H9 (cell line): ENCODE measurements at regions not wholly inside any gene's neighbourhood (a gene's known extent, or its start where the extent isn't known, plus 50 kb on each side); places are given as distances from the start of the nearest gene placed in this dataset.

Experiments
- DNase-seq: peaks from one replicate; pipeline ENCODE4 v3.0.0-alpha.2; 2017
- H2AFZ ChIP-seq: one replicate; pipeline ENCODE4 v1.6.1; 2013; ENCODE audit warnings: mild to moderate bottlenecking, low read length, control low read depth, moderate library complexity
- H2AK5ac ChIP-seq: 2 replicates; pipeline ENCODE4 v1.6.1; 2013; ENCODE audit warnings: low read length, control low read depth, mixed read lengths; ENCODE audit not compliant: insufficient read length
- H2BK120ac ChIP-seq: one replicate; pipeline ENCODE4 v1.6.1; 2013; ENCODE audit warnings: low read depth, mild to moderate bottlenecking, low read length, control low read depth, inconsistent platforms; ENCODE audit not compliant: poor library complexity, severe bottlenecking
- H2BK12ac ChIP-seq: 2 replicates; pipeline ENCODE4 v1.6.1; 2013; ENCODE audit warnings: low read length, control low read depth, mixed read lengths, low read depth; ENCODE audit not compliant: insufficient read length
- H2BK15ac ChIP-seq: 2 replicates; pipeline ENCODE4 v1.6.1; 2013; ENCODE audit warnings: low read depth, low read length, control low read depth
- H2BK20ac ChIP-seq: one replicate; pipeline ENCODE4 v1.6.1; 2013; ENCODE audit warnings: low read depth, mild to moderate bottlenecking, low read length, control low read depth, inconsistent platforms; ENCODE audit not compliant: poor library complexity, severe bottlenecking
- H2BK5ac ChIP-seq: 2 replicates; pipeline ENCODE4 v1.6.1; 2013; ENCODE audit warnings: low read length, control low read depth, mixed read lengths; ENCODE audit not compliant: insufficient read length
- H3K14ac ChIP-seq: 2 replicates; pipeline ENCODE4 v1.6.1; 2013; ENCODE audit warnings: low read length, control low read depth; ENCODE audit not compliant: insufficient read depth
- H3K18ac ChIP-seq: 2 replicates; pipeline ENCODE4 v1.6.1; 2013; ENCODE audit warnings: low read depth, mild to moderate bottlenecking, mixed read lengths, low read length, control low read depth; ENCODE audit not compliant: insufficient read length
- H3K23ac ChIP-seq: 2 replicates; pipeline ENCODE4 v1.6.1; 2013; ENCODE audit warnings: low read length, control low read depth, mixed read lengths, low read depth; ENCODE audit not compliant: insufficient read length
- H3K23me2 ChIP-seq: 2 replicates; pipeline ENCODE4 v1.6.1; 2013; ENCODE audit warnings: low read depth, mild to moderate bottlenecking, mixed read lengths, low read length, control low read depth; ENCODE audit not compliant: insufficient read length, poor library complexity, severe bottlenecking
- H3K27ac ChIP-seq: 2 replicates; pipeline ENCODE4 v1.5.1; 2013; ENCODE audit warnings: low read length, control low read depth, mixed read lengths, low read depth; ENCODE audit not compliant: insufficient read length
- H3K27me3 ChIP-seq: 2 replicates; pipeline ENCODE4 v1.6.1; 2013; ENCODE audit warnings: low read length, control low read depth, inconsistent platforms; ENCODE audit not compliant: insufficient read depth
- H3K4ac ChIP-seq: 2 replicates; pipeline ENCODE4 v1.6.1; 2013; ENCODE audit warnings: low read depth, mild to moderate bottlenecking, control low read depth, inconsistent platforms, low read length, moderate library complexity
- H3K4me1 ChIP-seq: 2 replicates; pipeline ENCODE4 v1.6.1; 2013; ENCODE audit warnings: low read length, control low read depth, inconsistent platforms; ENCODE audit not compliant: insufficient read depth
- H3K4me2 ChIP-seq: 2 replicates; pipeline ENCODE4 v1.6.1; 2013; ENCODE audit warnings: low read length, control low read depth, mixed read lengths; ENCODE audit not compliant: insufficient read length, insufficient read depth
- H3K56ac ChIP-seq: 2 replicates; pipeline ENCODE4 v1.6.1; 2013; ENCODE audit warnings: low read depth, mild to moderate bottlenecking, mixed read lengths, low read length, control low read depth; ENCODE audit not compliant: insufficient read length
- H3K79me1 ChIP-seq: 2 replicates; pipeline ENCODE4 v1.6.1; 2013; ENCODE audit warnings: low read depth, mild to moderate bottlenecking, moderate library complexity, low read length, control low read depth, inconsistent platforms; ENCODE audit not compliant: insufficient read depth, poor library complexity, severe bottlenecking
- H3K79me2 ChIP-seq: 2 replicates; pipeline ENCODE4 v1.6.1; 2013; ENCODE audit warnings: low read length, control low read depth, inconsistent platforms; ENCODE audit not compliant: insufficient read depth
- H3K9ac ChIP-seq: 2 replicates; pipeline ENCODE4 v1.6.1; 2013; ENCODE audit warnings: low read length, control low read depth, mixed read lengths; ENCODE audit not compliant: insufficient read length; ENCODE audit errors: extremely low read depth
- H3K9me3 ChIP-seq: one replicate; pipeline ENCODE4 v1.6.1; 2013; ENCODE audit warnings: low read depth, low read length, inconsistent platforms; ENCODE audit not compliant: control insufficient read depth
- H3T11ph ChIP-seq: one replicate; pipeline ENCODE4 v1.6.1; 2013; ENCODE audit warnings: mild to moderate bottlenecking, low read length, control low read depth, inconsistent platforms
- H4K20me1 ChIP-seq: one replicate; pipeline ENCODE4 v1.6.1; 2013; ENCODE audit not compliant: control insufficient read depth, insufficient read length, insufficient read depth
- H4K5ac ChIP-seq: 2 replicates; pipeline ENCODE4 v1.6.1; 2013; ENCODE audit warnings: low read depth, mild to moderate bottlenecking, mixed read lengths, low read length, control low read depth; ENCODE audit not compliant: insufficient read length
- H4K8ac ChIP-seq: replicated peaks from 2 replicates; pipeline ENCODE4 v1.6.1; 2013; ENCODE audit warnings: low read length, control low read depth, mixed read lengths, low read depth; ENCODE audit not compliant: insufficient read length
- H4K91ac ChIP-seq: 2 replicates; pipeline ENCODE4 v1.6.1; 2013; ENCODE audit warnings: low read depth, mild to moderate bottlenecking, moderate library complexity, mixed read lengths, low read length, control low read depth; ENCODE audit not compliant: insufficient read length
- H3K27ac Mint-ChIP-seq, 3 experiments: 2 replicates in 2 of 3; 3 replicates in 1 of 3; pipeline ENCODE4 v1.8.0; 2020 to 2021; ENCODE audit warnings: mixed read lengths in 3 of 3, mild to moderate bottlenecking in 1 of 3, moderate library complexity in 1 of 3
- H3K27me3 Mint-ChIP-seq: 2 replicates; pipeline ENCODE4 v1.8.0; 2021; ENCODE audit warnings: low read depth, mild to moderate bottlenecking, moderate library complexity, mixed read lengths
- H3K36me3 Mint-ChIP-seq, 3 experiments: 2 replicates in 2 of 3; 3 replicates in 1 of 3; pipeline ENCODE4 v1.8.0; 2020 to 2021; ENCODE audit warnings: low read depth in 3 of 3, mixed read lengths in 3 of 3; ENCODE audit not compliant: insufficient read depth in 1 of 3
- H3K4me1 Mint-ChIP-seq, 2 experiments: 2 replicates each; pipeline ENCODE4 v1.8.0; 2020; ENCODE audit warnings: mixed read lengths in 2 of 2
- H3K4me3 Mint-ChIP-seq, 2 experiments: 2 replicates in 1 of 2; 3 replicates in 1 of 2; pipeline ENCODE4 v1.8.0; 2020 to 2021; ENCODE audit warnings: mild to moderate bottlenecking in 2 of 2, mixed read lengths in 2 of 2, moderate library complexity in 1 of 2
- H3K9me3 Mint-ChIP-seq, 2 experiments: 2 replicates in 1 of 2; 3 replicates in 1 of 2; pipeline ENCODE4 v1.8.0; 2020; ENCODE audit warnings: mild to moderate bottlenecking in 2 of 2, mixed read lengths in 2 of 2, moderate library complexity in 1 of 2
- CTCF ChIP-seq: fragments of 200-600 bp; sonication (generic); conservative IDR thresholded peaks from 3 replicates; pipeline ENCODE4 v1.8.0; 2021; ENCODE audit warnings: antibody characterized with exemption, mild to moderate bottlenecking
- WGBS: extraction: QIAGEN DNeasy Blood & Tissue Kit; methylation state at CpG from one replicate; pipeline ENCODE4 v1.1.7; 2013; ENCODE audit warnings: missing lambda C conversion rate, low lambda C conversion rate, mixed read lengths; ENCODE audit not compliant: insufficient read length; ENCODE audit errors: extremely low coverage; 5-methylcytosine and 5-hydroxymethylcytosine counted together

DNA sequence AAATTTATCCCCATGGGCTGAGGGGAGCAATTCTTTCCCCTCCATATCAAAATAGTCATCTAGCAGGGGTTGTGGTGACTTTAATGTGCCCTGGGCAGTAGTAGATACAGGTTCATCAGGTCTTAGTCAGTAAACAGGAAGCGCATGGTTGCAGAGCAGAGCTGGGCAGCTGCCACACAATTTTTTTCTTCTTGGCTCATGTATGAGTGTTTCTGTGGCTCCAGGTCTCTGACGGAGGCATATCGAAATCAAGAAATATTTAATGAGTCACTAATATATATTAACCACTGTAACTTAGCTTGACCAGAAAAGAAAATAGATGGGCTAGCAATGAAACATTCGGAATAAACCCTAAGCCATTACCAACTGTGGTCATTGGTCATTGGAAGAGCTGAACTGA is 68.4 kb upstream of the UBL3 start:
- no peak overlapping the region for H3K18ac ChIP-seq
- no peaks in the 10 kb centered on the region for H3K79me1 ChIP-seq
- no peak overlapping the region for H4K91ac ChIP-seq
- no peaks in the 10 kb centered on the region for H3K27me3 ChIP-seq
- DNase-seq, result no peak
- H2AFZ ChIP-seq, result no peak overlapping the region
- no peak overlapping the region for H3K56ac ChIP-seq
- no peak overlapping the region for H4K8ac ChIP-seq
- no peak overlapping the region for H3K23ac ChIP-seq
- WGBS, result no CpG with 5 or more reads among the region's 4 CpGs
- H3K4me3 Mint-ChIP-seq, result no peak overlapping the region
- H4K20me1 ChIP-seq, result no peaks in the 10 kb centered on the region
- no peak overlapping the region for H4K5ac ChIP-seq
- H3T11ph ChIP-seq, result no peak overlapping the region
- no peak overlapping the region; a peak in 1 of 7 replicates for H3K27ac Mint-ChIP-seq
- no peak overlapping the region for H3K4me2 ChIP-seq
- H3K4ac ChIP-seq, result no peak overlapping the region
- H2AK5ac ChIP-seq, result no peak overlapping the region
- H3K23me2 ChIP-seq, result no peaks in the 10 kb centered on the region
- no peak overlapping the region for H2BK120ac ChIP-seq
- H3K9me3 Mint-ChIP-seq, result no peaks in the 10 kb centered on the region; a peak in 1 of 5 replicates
- no peaks in the 10 kb centered on the region for H3K36me3 Mint-ChIP-seq
- no peak overlapping the region for H2BK5ac ChIP-seq
- H2BK15ac ChIP-seq, result no peak overlapping the region
- no peak overlapping the region for H3K14ac ChIP-seq
- H3K4me1 Mint-ChIP-seq, result peaks cover 0 to 10% of the 10 kb centered on the region in 2 experiments; a peak in 1 of 4 replicates
- no peak overlapping the region for H3K27ac ChIP-seq
- no peak for TF ChIP-seq CTCF
- no peak overlapping the region for H2BK12ac ChIP-seq
- no peak overlapping the region for H2BK20ac ChIP-seq
- H3K27me3 Mint-ChIP-seq, result peaks cover 1% of the 10 kb centered on the region; the same call in 1 of the 2 replicates
- H3K9ac ChIP-seq, result no peak overlapping the region
- no peaks in the 10 kb centered on the region for H3K79me2 ChIP-seq
- H3K4me1 ChIP-seq, result no peaks in the 10 kb centered on the region
- H3K9me3 ChIP-seq, result no peaks in the 10 kb centered on the region
